H9 (cell line): ENCODE measurements at regions not wholly inside any gene's neighbourhood (a gene's known extent, or its start where the extent isn't known, plus 50 kb on each side); places are given as distances from the start of the nearest gene placed in this dataset.

Experiments used
- DNase-seq: peaks from one replicate; pipeline ENCODE4 v3.0.0-alpha.2; 2017
- H2AFZ ChIP-seq: one replicate; pipeline ENCODE4 v1.6.1; 2013; ENCODE audit warnings: mild to moderate bottlenecking, low read length, control low read depth, moderate library complexity
- H2AK5ac ChIP-seq: 2 replicates; pipeline ENCODE4 v1.6.1; 2013; ENCODE audit warnings: low read length, control low read depth, mixed read lengths; ENCODE audit not compliant: insufficient read length
- H2BK120ac ChIP-seq: one replicate; pipeline ENCODE4 v1.6.1; 2013; ENCODE audit warnings: low read depth, mild to moderate bottlenecking, low read length, control low read depth, inconsistent platforms; ENCODE audit not compliant: poor library complexity, severe bottlenecking
- H2BK12ac ChIP-seq: 2 replicates; pipeline ENCODE4 v1.6.1; 2013; ENCODE audit warnings: low read length, control low read depth, mixed read lengths, low read depth; ENCODE audit not compliant: insufficient read length
- H2BK15ac ChIP-seq: 2 replicates; pipeline ENCODE4 v1.6.1; 2013; ENCODE audit warnings: low read depth, low read length, control low read depth
- H2BK20ac ChIP-seq: one replicate; pipeline ENCODE4 v1.6.1; 2013; ENCODE audit warnings: low read depth, mild to moderate bottlenecking, low read length, control low read depth, inconsistent platforms; ENCODE audit not compliant: poor library complexity, severe bottlenecking
- H2BK5ac ChIP-seq: 2 replicates; pipeline ENCODE4 v1.6.1; 2013; ENCODE audit warnings: low read length, control low read depth, mixed read lengths; ENCODE audit not compliant: insufficient read length
- H3K14ac ChIP-seq: 2 replicates; pipeline ENCODE4 v1.6.1; 2013; ENCODE audit warnings: low read length, control low read depth; ENCODE audit not compliant: insufficient read depth
- H3K18ac ChIP-seq: 2 replicates; pipeline ENCODE4 v1.6.1; 2013; ENCODE audit warnings: low read depth, mild to moderate bottlenecking, mixed read lengths, low read length, control low read depth; ENCODE audit not compliant: insufficient read length
- H3K23ac ChIP-seq: 2 replicates; pipeline ENCODE4 v1.6.1; 2013; ENCODE audit warnings: low read length, control low read depth, mixed read lengths, low read depth; ENCODE audit not compliant: insufficient read length
- H3K23me2 ChIP-seq: 2 replicates; pipeline ENCODE4 v1.6.1; 2013; ENCODE audit warnings: low read depth, mild to moderate bottlenecking, mixed read lengths, low read length, control low read depth; ENCODE audit not compliant: insufficient read length, poor library complexity, severe bottlenecking
- H3K27ac ChIP-seq: 2 replicates; pipeline ENCODE4 v1.5.1; 2013; ENCODE audit warnings: low read length, control low read depth, mixed read lengths, low read depth; ENCODE audit not compliant: insufficient read length
- H3K27me3 ChIP-seq: 2 replicates; pipeline ENCODE4 v1.6.1; 2013; ENCODE audit warnings: low read length, control low read depth, inconsistent platforms; ENCODE audit not compliant: insufficient read depth
- H3K4ac ChIP-seq: 2 replicates; pipeline ENCODE4 v1.6.1; 2013; ENCODE audit warnings: low read depth, mild to moderate bottlenecking, control low read depth, inconsistent platforms, low read length, moderate library complexity
- H3K4me1 ChIP-seq: 2 replicates; pipeline ENCODE4 v1.6.1; 2013; ENCODE audit warnings: low read length, control low read depth, inconsistent platforms; ENCODE audit not compliant: insufficient read depth
- H3K4me2 ChIP-seq: 2 replicates; pipeline ENCODE4 v1.6.1; 2013; ENCODE audit warnings: low read length, control low read depth, mixed read lengths; ENCODE audit not compliant: insufficient read length, insufficient read depth
- H3K56ac ChIP-seq: 2 replicates; pipeline ENCODE4 v1.6.1; 2013; ENCODE audit warnings: low read depth, mild to moderate bottlenecking, mixed read lengths, low read length, control low read depth; ENCODE audit not compliant: insufficient read length
- H3K79me1 ChIP-seq: 2 replicates; pipeline ENCODE4 v1.6.1; 2013; ENCODE audit warnings: low read depth, mild to moderate bottlenecking, moderate library complexity, low read length, control low read depth, inconsistent platforms; ENCODE audit not compliant: insufficient read depth, poor library complexity, severe bottlenecking
- H3K79me2 ChIP-seq: 2 replicates; pipeline ENCODE4 v1.6.1; 2013; ENCODE audit warnings: low read length, control low read depth, inconsistent platforms; ENCODE audit not compliant: insufficient read depth
- H3K9ac ChIP-seq: 2 replicates; pipeline ENCODE4 v1.6.1; 2013; ENCODE audit warnings: low read length, control low read depth, mixed read lengths; ENCODE audit not compliant: insufficient read length; ENCODE audit errors: extremely low read depth
- H3K9me3 ChIP-seq: one replicate; pipeline ENCODE4 v1.6.1; 2013; ENCODE audit warnings: low read depth, low read length, inconsistent platforms; ENCODE audit not compliant: control insufficient read depth
- H3T11ph ChIP-seq: one replicate; pipeline ENCODE4 v1.6.1; 2013; ENCODE audit warnings: mild to moderate bottlenecking, low read length, control low read depth, inconsistent platforms
- H4K20me1 ChIP-seq: one replicate; pipeline ENCODE4 v1.6.1; 2013; ENCODE audit not compliant: control insufficient read depth, insufficient read length, insufficient read depth
- H4K5ac ChIP-seq: 2 replicates; pipeline ENCODE4 v1.6.1; 2013; ENCODE audit warnings: low read depth, mild to moderate bottlenecking, mixed read lengths, low read length, control low read depth; ENCODE audit not compliant: insufficient read length
- H4K8ac ChIP-seq: replicated peaks from 2 replicates; pipeline ENCODE4 v1.6.1; 2013; ENCODE audit warnings: low read length, control low read depth, mixed read lengths, low read depth; ENCODE audit not compliant: insufficient read length
- H4K91ac ChIP-seq: 2 replicates; pipeline ENCODE4 v1.6.1; 2013; ENCODE audit warnings: low read depth, mild to moderate bottlenecking, moderate library complexity, mixed read lengths, low read length, control low read depth; ENCODE audit not compliant: insufficient read length
- H3K27ac Mint-ChIP-seq, 3 experiments: 2 replicates in 2 of 3; 3 replicates in 1 of 3; pipeline ENCODE4 v1.8.0; 2020 to 2021; ENCODE audit warnings: mixed read lengths in 3 of 3, mild to moderate bottlenecking in 1 of 3, moderate library complexity in 1 of 3
- H3K27me3 Mint-ChIP-seq: 2 replicates; pipeline ENCODE4 v1.8.0; 2021; ENCODE audit warnings: low read depth, mild to moderate bottlenecking, moderate library complexity, mixed read lengths
- H3K36me3 Mint-ChIP-seq, 3 experiments: 2 replicates in 2 of 3; 3 replicates in 1 of 3; pipeline ENCODE4 v1.8.0; 2020 to 2021; ENCODE audit warnings: low read depth in 3 of 3, mixed read lengths in 3 of 3; ENCODE audit not compliant: insufficient read depth in 1 of 3
- H3K4me1 Mint-ChIP-seq, 2 experiments: 2 replicates each; pipeline ENCODE4 v1.8.0; 2020; ENCODE audit warnings: mixed read lengths in 2 of 2
- H3K4me3 Mint-ChIP-seq, 2 experiments: 2 replicates in 1 of 2; 3 replicates in 1 of 2; pipeline ENCODE4 v1.8.0; 2020 to 2021; ENCODE audit warnings: mild to moderate bottlenecking in 2 of 2, mixed read lengths in 2 of 2, moderate library complexity in 1 of 2
- H3K9me3 Mint-ChIP-seq, 2 experiments: 2 replicates in 1 of 2; 3 replicates in 1 of 2; pipeline ENCODE4 v1.8.0; 2020; ENCODE audit warnings: mild to moderate bottlenecking in 2 of 2, mixed read lengths in 2 of 2, moderate library complexity in 1 of 2
- CTCF ChIP-seq: fragments of 200-600 bp; sonication (generic); conservative IDR thresholded peaks from 3 replicates; pipeline ENCODE4 v1.8.0; 2021; ENCODE audit warnings: antibody characterized with exemption, mild to moderate bottlenecking
- WGBS: extraction: QIAGEN DNeasy Blood & Tissue Kit; methylation state at CpG from one replicate; pipeline ENCODE4 v1.1.7; 2013; ENCODE audit warnings: missing lambda C conversion rate, low lambda C conversion rate, mixed read lengths; ENCODE audit not compliant: insufficient read length; ENCODE audit errors: extremely low coverage; 5-methylcytosine and 5-hydroxymethylcytosine counted together

GRCh38 chr6:67112120-67112519, 1405.1 kb upstream of the EYS start:
- Mint-ChIP-seq H3K4me3 (no peak overlapping the region), H3K36me3 (no peaks in the 10 kb centered on the region), H3K27me3 (no peaks in the 10 kb centered on the region), H3K4me1 (no peaks in the 10 kb centered on the region), H3K27ac (no peak overlapping the region), H3K9me3 (no peaks in the 10 kb centered on the region)
- Histone ChIP-seq H4K91ac (no peak overlapping the region), H3K14ac (no peak overlapping the region), H2BK15ac (no peak overlapping the region), H2BK5ac (no peak overlapping the region), H4K5ac (no peak overlapping the region), H3K4ac (no peak overlapping the region), H3T11ph (no peak overlapping the region), H2AFZ (no peak overlapping the region), H2BK12ac (no peak overlapping the region), H3K18ac (no peak overlapping the region), H4K8ac (no peak overlapping the region), H3K79me1 (no peaks in the 10 kb centered on the region), H2BK20ac (no peak overlapping the region), H3K9ac (no peak overlapping the region), H3K4me1 (no peaks in the 10 kb centered on the region), H2BK120ac (no peak overlapping the region), H3K23me2 (no peaks in the 10 kb centered on the region), H3K27me3 (no peaks in the 10 kb centered on the region), H3K4me2 (no peak overlapping the region), H3K9me3 (no peaks in the 10 kb centered on the region), H3K27ac (no peak overlapping the region), H4K20me1 (no peaks in the 10 kb centered on the region), H2AK5ac (no peak overlapping the region), H3K23ac (no peak overlapping the region), H3K56ac (no peak overlapping the region), H3K79me2 (no peaks in the 10 kb centered on the region)
- no CpG with 5 or more reads among the region's 5 CpGs for WGBS
- no peak for TF ChIP-seq CTCF
- DNase-seq, result no peak
